Peyer's patch (tissue), 4 donors: ENCODE measurements at regions not wholly inside any gene's neighbourhood (a gene's known extent, or its start where the extent isn't known, plus 50 kb on each side); places are given as distances from the start of the nearest gene placed in this dataset.

ENCODE experiments used
- DNase-seq, 3 donors: peaks; one replicate each; pipeline ENCODE4 v3.0.0-alpha.2; 2017 to 2019
- H3K27ac ChIP-seq, 4 donors: fragments of 200-600 bp; sonication (generic); one replicate each; pipeline ENCODE4 v1.5.1; 2016 to 2019
- H3K27me3 ChIP-seq, 2 donors: fragments of 200-600 bp; sonication (generic); one replicate each; pipeline ENCODE4 v1.5.1; 2019
- H3K36me3 ChIP-seq, 3 donors: fragments of 200-600 bp; sonication (generic); one replicate each; pipeline ENCODE4 v1.5.1; 2016 to 2019
- H3K4me1 ChIP-seq, 4 donors: fragments of 200-600 bp; sonication (generic); one replicate each; pipeline ENCODE4 v1.5.1; 2016 to 2019
- H3K4me3 ChIP-seq, 4 donors: fragments of 200-600 bp; sonication (generic); 1 replicate in 3 of 4; 2 replicates in 1 of 4; pipeline ENCODE4 v1.5.1; 2016 to 2019; ENCODE audit warnings: mild to moderate bottlenecking in 1 of 4
- H3K9me3 ChIP-seq, 4 donors: fragments of 200-600 bp; sonication (generic); one replicate each; pipeline ENCODE4 v1.5.1; 2016 to 2019; ENCODE audit warnings: mild to moderate bottlenecking in 1 of 4
- CTCF ChIP-seq, 6 experiments: fragments of 450-650 bp in 4 of 6; fragments of 200-600 bp in 2 of 6; sonication (generic) in 1 of 6; IDR thresholded peaks; one replicate each; pipeline ENCODE4 v1.5.1; 2017 to 2019; ENCODE audit warnings: antibody characterized with exemption in 6 of 6, mild to moderate bottlenecking in 3 of 6, moderate library complexity in 1 of 6
- POLR2A ChIP-seq, 2 donors: fragments of 450-650 bp; IDR thresholded peaks; one replicate each; pipeline ENCODE4 v1.5.1; 2017; ENCODE audit warnings: antibody characterized with exemption in 2 of 2, mild to moderate bottlenecking in 2 of 2, moderate library complexity in 2 of 2

GRCh38 chr13:33644581-33645543, 173.1 kb upstream of the RFC3 start:
- Histone ChIP-seq H3K27ac (peak overlapping the region in 3 of 4 donors; percentile 18 to 66 (median 65)), H3K4me1 (peaks cover 0 to 3% (median 0%) of the 10 kb centered on the region in 4 donors), H3K36me3 (no peaks in the 10 kb centered on the region), H3K4me3 (no peak overlapping the region), H3K27me3 (no peaks in the 10 kb centered on the region), H3K9me3 (no peaks in the 10 kb centered on the region)
- DNase-seq: no peak
- TF ChIP-seq CTCF (IDR thresholded peaks at IDR 0.05): no peak
- TF ChIP-seq POLR2A (IDR thresholded peaks at IDR 0.05): no peak

GRCh38 chr13:33645591-33646554, 172.1 kb upstream of the RFC3 start:
- Histone ChIP-seq H3K27me3 (no peaks in the 10 kb centered on the region), H3K4me1 (peaks cover 0 to 3% (median 0%) of the 10 kb centered on the region in 4 donors), H3K36me3 (no peaks in the 10 kb centered on the region), H3K4me3 (no peak overlapping the region), H3K9me3 (no peaks in the 10 kb centered on the region), H3K27ac (peak overlapping the region in 1 of 4 donors; percentile 39)
- DNase-seq: no peak
- TF ChIP-seq CTCF (IDR thresholded peaks at IDR 0.05): no peak
- no peak for TF ChIP-seq POLR2A (IDR thresholded peaks at IDR 0.05)

- DNase-seq: no peak
- no peaks in the 10 kb centered on the region for H3K9me3 ChIP-seq
- no peak overlapping the region for H3K4me3 ChIP-seq
- H3K36me3 ChIP-seq: no peaks in the 10 kb centered on the region
- no peak overlapping the region for H3K27ac ChIP-seq
- TF ChIP-seq CTCF (IDR thresholded peaks at IDR 0.05): no peak
- no peak for TF ChIP-seq POLR2A (IDR thresholded peaks at IDR 0.05)
- peaks cover 0 to 3% (median 0%) of the 10 kb centered on the region in 4 donors for H3K4me1 ChIP-seq
- no peaks in the 10 kb centered on the region for H3K27me3 ChIP-seq
These were observed 168.6 kb upstream of the RFC3 start for GRCh38 chr13:33649212-33649878.

- Histone ChIP-seq H3K4me3 (no peak overlapping the region), H3K27me3 (no peaks in the 10 kb centered on the region), H3K27ac (no peak overlapping the region), H3K9me3 (no peaks in the 10 kb centered on the region), H3K4me1 (no peaks in the 10 kb centered on the region), H3K36me3 (no peaks in the 10 kb centered on the region)
- DNase-seq: no peak
- no peak for TF ChIP-seq POLR2A (IDR thresholded peaks at IDR 0.05)
- TF ChIP-seq CTCF (IDR thresholded peaks at IDR 0.05): no peak
These were observed 166.2 kb upstream of the RFC3 start for GRCh38 chr13:33651766-33652165.

- TF ChIP-seq POLR2A (IDR thresholded peaks at IDR 0.05) (no peak), CTCF (IDR thresholded peaks at IDR 0.05) (no peak)
- H3K4me3 ChIP-seq: no peak overlapping the region
- no peaks in the 10 kb centered on the region for H3K27me3 ChIP-seq
- no peak for DNase-seq
- H3K27ac ChIP-seq: no peak overlapping the region
- H3K9me3 ChIP-seq: no peaks in the 10 kb centered on the region
- H3K36me3 ChIP-seq: no peaks in the 10 kb centered on the region
- H3K4me1 ChIP-seq: no peaks in the 10 kb centered on the region
These were observed 160.7 kb upstream of the RFC3 start for GRCh38 chr13:33657274-33657673.
